Adrenal gland (tissue), 5 donors: ENCODE measurements at regions not wholly inside any gene's neighbourhood (a gene's known extent, or its start where the extent isn't known, plus 50 kb on each side); places are given as distances from the start of the nearest gene placed in this dataset.

Source experiments
- POLR2A ChIP-seq, 2 donors: fragments of 450-650 bp; IDR thresholded peaks; one replicate each; pipeline ENCODE4 v1.6.1; 2017; ENCODE audit warnings: antibody characterized with exemption in 2 of 2, mild to moderate bottlenecking in 2 of 2, moderate library complexity in 1 of 2
- TF ChIP-seq, protein P1 (sequence below), 6 experiments: fragments of 450-650 bp in 4 of 6; fragments of 200-600 bp in 2 of 6; sonication (generic) in 1 of 6; IDR thresholded peaks; 1 replicate in 5 of 6; 2 replicates in 1 of 6; pipeline versions ENCODE4 v1.5.1 to v1.8.0; 2016 to 2021; ENCODE audit warnings: antibody characterized with exemption in 6 of 6, mild to moderate bottlenecking in 2 of 6, moderate library complexity in 1 of 6
- donor health status: DM: no; HTN: no; CAD: no.

DNA sequence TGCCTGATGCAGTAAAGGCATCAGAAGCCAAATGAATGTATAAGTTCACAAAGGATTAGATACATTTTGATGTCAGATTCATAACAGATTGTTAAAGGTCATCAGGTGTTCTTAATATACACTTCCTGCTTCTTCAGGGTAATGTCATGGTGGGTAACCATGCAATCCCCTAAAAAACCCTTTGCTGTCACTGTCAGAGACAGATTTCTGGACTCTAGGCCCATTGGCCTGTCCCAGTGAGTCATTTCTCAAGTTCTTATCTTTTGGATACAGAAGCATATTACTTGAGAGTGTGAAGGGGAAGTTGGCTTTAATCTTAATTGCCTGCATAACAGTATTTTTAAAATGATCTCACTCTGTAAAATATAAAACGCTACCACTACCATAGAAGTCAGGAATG lies 895.6 kb upstream of the MAP3K7 start:
- TF ChIP-seq, protein P1, sequence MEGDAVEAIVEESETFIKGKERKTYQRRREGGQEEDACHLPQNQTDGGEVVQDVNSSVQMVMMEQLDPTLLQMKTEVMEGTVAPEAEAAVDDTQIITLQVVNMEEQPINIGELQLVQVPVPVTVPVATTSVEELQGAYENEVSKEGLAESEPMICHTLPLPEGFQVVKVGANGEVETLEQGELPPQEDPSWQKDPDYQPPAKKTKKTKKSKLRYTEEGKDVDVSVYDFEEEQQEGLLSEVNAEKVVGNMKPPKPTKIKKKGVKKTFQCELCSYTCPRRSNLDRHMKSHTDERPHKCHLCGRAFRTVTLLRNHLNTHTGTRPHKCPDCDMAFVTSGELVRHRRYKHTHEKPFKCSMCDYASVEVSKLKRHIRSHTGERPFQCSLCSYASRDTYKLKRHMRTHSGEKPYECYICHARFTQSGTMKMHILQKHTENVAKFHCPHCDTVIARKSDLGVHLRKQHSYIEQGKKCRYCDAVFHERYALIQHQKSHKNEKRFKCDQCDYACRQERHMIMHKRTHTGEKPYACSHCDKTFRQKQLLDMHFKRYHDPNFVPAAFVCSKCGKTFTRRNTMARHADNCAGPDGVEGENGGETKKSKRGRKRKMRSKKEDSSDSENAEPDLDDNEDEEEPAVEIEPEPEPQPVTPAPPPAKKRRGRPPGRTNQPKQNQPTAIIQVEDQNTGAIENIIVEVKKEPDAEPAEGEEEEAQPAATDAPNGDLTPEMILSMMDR (IDR thresholded peaks at IDR 0.05), result no peak
- no peak for TF ChIP-seq POLR2A (IDR thresholded peaks at IDR 0.05)
